ENCODE measurements at regions not wholly inside any gene's neighbourhood (a gene's known extent, or its start where the extent isn't known, plus 50 kb on each side); places are given as distances from the start of the nearest gene placed in this dataset.

GRCh38 chr1:239505094-239505493 lies 118.7 kb downstream of the CHRM3 start:
- TF ChIP-seq CTCF (IDR thresholded peaks at IDR 0.05; ENCODE audit: insufficient read depth, low read length, poor library complexity, severe bottlenecking) (no peak), EZH2phosphoT487 (conservative IDR thresholded peaks at IDR 0.05; ENCODE audit: low read length) (no peak)
